A673 (cell line): ENCODE measurements at regions not wholly inside any gene's neighbourhood (a gene's known extent, or its start where the extent isn't known, plus 50 kb on each side); places are given as distances from the start of the nearest gene placed in this dataset.

Experiments
- BruUV-seq: library from RNA; stranded (reverse); fragments of 400-500 nt; replicated peaks from 2 replicates; lab custom pipeline; 2021; lab: Mats Ljungman, UMichigan
- CTCF ChIA-PET: fragments of 300-600 bp; sonication (Branson Sonifier 250); formaldehyde crosslinking; loops from one replicate; lab custom pipeline; 2022; ENCODE audit warnings: antibody characterized with exemption; lab: Charles Lee
- POLR2A ChIA-PET: fragments of 300-600 bp; sonication (Branson Sonifier 250); formaldehyde crosslinking; loops from one replicate; lab custom pipeline; 2022; ENCODE audit warnings: antibody characterized with exemption; ENCODE audit not compliant: low non-redundant PET; lab: Charles Lee
- DNase-seq: peaks from one replicate; pipeline ENCODE4 v3.0.0-alpha.2; 2015; ENCODE audit warnings: low spot score
- H3K27ac ChIP-seq: fragments of 200-600 bp; sonication (generic); 2 replicates; pipeline ENCODE4 v1.5.1; 2016; ENCODE audit warnings: mixed run types, low read depth, mild to moderate bottlenecking, mixed read lengths, antibody characterized with exemption, low read length; ENCODE audit not compliant: poor library complexity, severe bottlenecking
- H3K27me3 ChIP-seq: fragments of 200-600 bp; sonication (generic); replicated peaks from 2 replicates; pipeline ENCODE4 v1.6.1; 2017; ENCODE audit warnings: mixed run types, low read depth, mild to moderate bottlenecking, mixed read lengths, antibody characterized with exemption, low read length; ENCODE audit not compliant: insufficient read depth, poor library complexity
- H3K36me3 ChIP-seq: fragments of 200-600 bp; sonication (generic); 2 replicates; pipeline ENCODE4 v1.6.1; 2016; ENCODE audit warnings: mixed run types, mild to moderate bottlenecking, mixed read lengths, antibody characterized with exemption, low read length; ENCODE audit not compliant: insufficient read depth, poor library complexity, severe bottlenecking
- H3K4me1 ChIP-seq: fragments of 200-600 bp; sonication (generic); 2 replicates; pipeline ENCODE4 v1.6.1; 2017; ENCODE audit warnings: mixed run types, mild to moderate bottlenecking, mixed read lengths, antibody characterized with exemption, low read length; ENCODE audit not compliant: insufficient read depth, poor library complexity, severe bottlenecking
- H3K4me3 ChIP-seq: fragments of 200-600 bp; sonication (generic); 2 replicates; pipeline ENCODE4 v1.5.1; 2016; ENCODE audit warnings: low read depth, mixed run types, mild to moderate bottlenecking, mixed read lengths, low read length; ENCODE audit not compliant: poor library complexity, severe bottlenecking
- H3K9me3 ChIP-seq: fragments of 200-600 bp; sonication (generic); 2 replicates; pipeline ENCODE4 v1.6.1; 2016; ENCODE audit warnings: mixed run types, low read depth, mild to moderate bottlenecking, mixed read lengths, antibody characterized with exemption, low read length; ENCODE audit not compliant: poor library complexity, severe bottlenecking
- CTCF ChIP-seq: fragments of 300-800, 200-600 bp; sonication (generic); conservative IDR thresholded peaks from 2 replicates; pipeline ENCODE4 v1.5.1; 2017; ENCODE audit warnings: low read depth, mild to moderate bottlenecking, antibody characterized with exemption, low read length, moderate library complexity, mixed read lengths
- EZH2 ChIP-seq: fragments of 200-600 bp; sonication (generic); IDR thresholded peaks from 2 replicates; pipeline ENCODE4 v1.6.1; 2017; ENCODE audit warnings: borderline replicate concordance, low read depth, mild to moderate bottlenecking, mixed read lengths, antibody characterized with exemption, low read length; ENCODE audit not compliant: poor library complexity, severe bottlenecking
- intact Hi-C: fragments of 100-400 bp; cut with micrococcal nuclease; formaldehyde crosslinking; loops from one replicate; pipeline ENCODE4 v1.10.0; 2022; ENCODE audit not compliant: unreplicated experiment

- ChIA-PET CTCF (no interaction called here), POLR2A (no interaction called here)
- intact Hi-C loops: no loop called here
- Histone ChIP-seq H3K9me3 (no peaks in the 10 kb centered on the region), H3K27ac (no peak overlapping the region), H3K27me3 (peaks cover 26% of the 10 kb centered on the region), H3K4me1 (no peaks in the 10 kb centered on the region), H3K36me3 (no peaks in the 10 kb centered on the region), H3K4me3 (no peak overlapping the region)
- no peak for DNase-seq
- TF ChIP-seq CTCF (no peak), EZH2 (no peak)
- no TSS peak for BruUV-seq
Observed at GRCh38 chr18:47512056-47512455, 260.6 kb upstream of the SKOR2 start.

GRCh38 chr18:47510831-47511230 lies 259.4 kb upstream of the SKOR2 start:
- POLR2A ChIA-PET: no interaction called here
- Histone ChIP-seq H3K27me3 (peaks cover 28% of the 10 kb centered on the region), H3K9me3 (no peaks in the 10 kb centered on the region), H3K4me3 (no peak overlapping the region), H3K27ac (no peak overlapping the region), H3K36me3 (no peaks in the 10 kb centered on the region), H3K4me1 (no peaks in the 10 kb centered on the region)
- CTCF ChIA-PET: no interaction called here
- DNase-seq: no peak
- TF ChIP-seq EZH2: no peak
- no TSS peak for BruUV-seq
- intact Hi-C loops: no loop called here

- DNase-seq: no peak
- CTCF ChIA-PET: no interaction called here
- Histone ChIP-seq H3K36me3 (no peaks in the 10 kb centered on the region), H3K4me3 (no peak overlapping the region), H3K27ac (no peak overlapping the region), H3K9me3 (no peaks in the 10 kb centered on the region), H3K27me3 (peaks cover 31% of the 10 kb centered on the region), H3K4me1 (no peaks in the 10 kb centered on the region)
- no TSS peak for BruUV-seq
- TF ChIP-seq CTCF: no peak
- TF ChIP-seq EZH2: no peak
- intact Hi-C loops: no loop called here
- POLR2A ChIA-PET: no interaction called here
Observed at GRCh38 chr18:47507651-47508050, 256.2 kb upstream of the SKOR2 start.

- H3K4me1 ChIP-seq: no peaks in the 10 kb centered on the region
- intact Hi-C loops: no loop called here
- H3K4me3 ChIP-seq: no peak overlapping the region
- no peaks in the 10 kb centered on the region for H3K36me3 ChIP-seq
- BruUV-seq: no TSS peak
- ChIA-PET POLR2A (no interaction called here), CTCF (no interaction called here)
- TF ChIP-seq EZH2 (no peak), CTCF (no peak)
- H3K27me3 ChIP-seq: peaks cover 30% of the 10 kb centered on the region
- H3K27ac ChIP-seq: no peak overlapping the region
- DNase-seq: no peak
- H3K9me3 ChIP-seq: no peaks in the 10 kb centered on the region
Observed at GRCh38 chr18:47506897-47507296, 255.4 kb upstream of the SKOR2 start.
